ENCODE measurements at regions not wholly inside any gene's neighbourhood (a gene's known extent, or its start where the extent isn't known, plus 50 kb on each side); places are given as distances from the start of the nearest gene placed in this dataset.

DNA sequence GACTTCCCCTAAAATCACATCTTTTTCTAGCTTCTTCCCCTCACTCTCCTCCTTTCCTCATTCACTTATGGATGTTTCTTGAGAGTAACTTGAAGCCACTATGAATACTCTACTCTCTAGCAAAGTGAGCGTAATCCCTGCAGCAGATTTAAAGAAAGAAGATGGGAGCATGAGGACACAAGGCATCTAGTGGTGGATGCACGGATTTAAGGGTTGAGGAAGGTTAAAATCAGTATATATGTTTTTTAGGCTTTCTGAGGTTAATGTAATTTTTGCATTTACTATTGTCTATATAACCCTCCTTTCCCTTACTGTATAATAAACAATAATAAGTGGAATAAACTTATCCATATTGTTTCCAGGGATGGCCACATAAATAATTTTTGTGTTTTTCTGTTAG, 495.2 kb upstream of the TPK1 start:
- TF ChIP-seq, protein P1, sequence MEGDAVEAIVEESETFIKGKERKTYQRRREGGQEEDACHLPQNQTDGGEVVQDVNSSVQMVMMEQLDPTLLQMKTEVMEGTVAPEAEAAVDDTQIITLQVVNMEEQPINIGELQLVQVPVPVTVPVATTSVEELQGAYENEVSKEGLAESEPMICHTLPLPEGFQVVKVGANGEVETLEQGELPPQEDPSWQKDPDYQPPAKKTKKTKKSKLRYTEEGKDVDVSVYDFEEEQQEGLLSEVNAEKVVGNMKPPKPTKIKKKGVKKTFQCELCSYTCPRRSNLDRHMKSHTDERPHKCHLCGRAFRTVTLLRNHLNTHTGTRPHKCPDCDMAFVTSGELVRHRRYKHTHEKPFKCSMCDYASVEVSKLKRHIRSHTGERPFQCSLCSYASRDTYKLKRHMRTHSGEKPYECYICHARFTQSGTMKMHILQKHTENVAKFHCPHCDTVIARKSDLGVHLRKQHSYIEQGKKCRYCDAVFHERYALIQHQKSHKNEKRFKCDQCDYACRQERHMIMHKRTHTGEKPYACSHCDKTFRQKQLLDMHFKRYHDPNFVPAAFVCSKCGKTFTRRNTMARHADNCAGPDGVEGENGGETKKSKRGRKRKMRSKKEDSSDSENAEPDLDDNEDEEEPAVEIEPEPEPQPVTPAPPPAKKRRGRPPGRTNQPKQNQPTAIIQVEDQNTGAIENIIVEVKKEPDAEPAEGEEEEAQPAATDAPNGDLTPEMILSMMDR (IDR thresholded peaks at IDR 0.05; ENCODE audit: low read depth, low read length): no peak
- TF ChIP-seq EZH2phosphoT487 (IDR thresholded peaks at IDR 0.05; ENCODE audit: low read depth): no peak
